Heart left ventricle (tissue), 13 donors: ENCODE measurements at regions not wholly inside any gene's neighbourhood (a gene's known extent, or its start where the extent isn't known, plus 50 kb on each side); places are given as distances from the start of the nearest gene placed in this dataset.

ENCODE experiments used
- POLR2A ChIP-seq, 2 donors: fragments of 450-650 bp; IDR thresholded peaks; one replicate each; pipeline ENCODE4 v1.6.1; 2017; ENCODE audit warnings: antibody characterized with exemption in 2 of 2, mild to moderate bottlenecking in 2 of 2, moderate library complexity in 2 of 2
- TF ChIP-seq, protein P1 (sequence below), 12 donors: fragments of 200-600 bp; sonication (generic) in 4 of 12; IDR thresholded peaks; one replicate each; pipeline versions ENCODE4 v1.5.0 to v1.8.0; 2018 to 2022; ENCODE audit warnings: antibody characterized with exemption in 12 of 12, mild to moderate bottlenecking in 5 of 12
- donor health status: ischemic (EF 13 %, LVEDD 7.1; RV severe dilation, severe dysfunction).
- donor health status: DM: no; HTN: yes; CAD: no.
- donor health status: DM: no; HTN: no; CAD: no.
- donor health status: ischemic (EF 25% LVEDD 6.9; RV normal size, moderate dysfunction).
- donor health status: ischemic (EF 25% LVEDD 5.7; RV mildly dilated, moderate dysfunction).
- donor health status: ischemic (EF 35%, LVEDD 5.7; RV mildly dilated, moderate dysfunction).
- donor health status: nonischemic (EF 11% LVEDD 7.7; RV severe dilation, severe dysfunction).
- donor health status: DM: yes; HTN: yes; CAD: no.
- donor health status: PGD.
- donor health status: ischemic (EF 29% LVEDD 5.4; RV normal size, mild dysfunction).
- donor health status: nonischemic (EF 23%, LVEDD 6.1; RV moderate dilation, normal function).

- TF ChIP-seq, protein P1, sequence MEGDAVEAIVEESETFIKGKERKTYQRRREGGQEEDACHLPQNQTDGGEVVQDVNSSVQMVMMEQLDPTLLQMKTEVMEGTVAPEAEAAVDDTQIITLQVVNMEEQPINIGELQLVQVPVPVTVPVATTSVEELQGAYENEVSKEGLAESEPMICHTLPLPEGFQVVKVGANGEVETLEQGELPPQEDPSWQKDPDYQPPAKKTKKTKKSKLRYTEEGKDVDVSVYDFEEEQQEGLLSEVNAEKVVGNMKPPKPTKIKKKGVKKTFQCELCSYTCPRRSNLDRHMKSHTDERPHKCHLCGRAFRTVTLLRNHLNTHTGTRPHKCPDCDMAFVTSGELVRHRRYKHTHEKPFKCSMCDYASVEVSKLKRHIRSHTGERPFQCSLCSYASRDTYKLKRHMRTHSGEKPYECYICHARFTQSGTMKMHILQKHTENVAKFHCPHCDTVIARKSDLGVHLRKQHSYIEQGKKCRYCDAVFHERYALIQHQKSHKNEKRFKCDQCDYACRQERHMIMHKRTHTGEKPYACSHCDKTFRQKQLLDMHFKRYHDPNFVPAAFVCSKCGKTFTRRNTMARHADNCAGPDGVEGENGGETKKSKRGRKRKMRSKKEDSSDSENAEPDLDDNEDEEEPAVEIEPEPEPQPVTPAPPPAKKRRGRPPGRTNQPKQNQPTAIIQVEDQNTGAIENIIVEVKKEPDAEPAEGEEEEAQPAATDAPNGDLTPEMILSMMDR (IDR thresholded peaks at IDR 0.05), result no peak
- TF ChIP-seq POLR2A (IDR thresholded peaks at IDR 0.05), result no peak
These were observed 1373.6 kb upstream of the SPRY2 start for GRCh38 chr13:81714513-81714912.
